SK-N-SH treated with all-trans-retinoic acid at 6 μM for 48 hours (cell line): ENCODE measurements at regions not wholly inside any gene's neighbourhood (a gene's known extent, or its start where the extent isn't known, plus 50 kb on each side); places are given as distances from the start of the nearest gene placed in this dataset.

ENCODE experiments used
- CREB5 ChIP-seq: fragments of 250-450 bp; sonication (Bioruptor Pico); IDR thresholded peaks from 2 replicates; pipeline ENCODE4 v1.5.1; 2020; ENCODE audit warnings: low read depth, mild to moderate bottlenecking, moderate library complexity
- OSR1 ChIP-seq: fragments of 250-450 bp; sonication (Bioruptor Pico); IDR thresholded peaks from 2 replicates; pipeline ENCODE4 v1.8.0; 2022; ENCODE audit warnings: moderate library complexity, mild to moderate bottlenecking, inconsistent platforms
- PATZ1 ChIP-seq: fragments of 250-450 bp; sonication (Bioruptor Pico); IDR thresholded peaks from 2 replicates; pipeline ENCODE4 v1.8.0; 2020; ENCODE audit warnings: mild to moderate bottlenecking, moderate library complexity, borderline replicate concordance
- TSHZ2 ChIP-seq: fragments of 250-450 bp; sonication (Bioruptor Pico); IDR thresholded peaks from 2 replicates; pipeline ENCODE4 v1.5.0; 2020; ENCODE audit warnings: mild to moderate bottlenecking, moderate library complexity

- TF ChIP-seq CREB5 (CRISPR knock-in tag) (no peak), OSR1 (CRISPR knock-in tag) (no peak), TSHZ2 (CRISPR knock-in tag) (no peak), PATZ1 (no peak)
Observed at GRCh38 chr10:20662742-20663141, 234.4 kb downstream of the NEBL start.
